Hepatocyte (in vitro differentiated cells): ENCODE measurements at regions not wholly inside any gene's neighbourhood (a gene's known extent, or its start where the extent isn't known, plus 50 kb on each side); places are given as distances from the start of the nearest gene placed in this dataset.

Experiments used
- DNase-seq: peaks from one replicate; pipeline ENCODE4 v3.0.0-alpha.2; 2016; ENCODE audit warnings: low spot score
- H2AFZ ChIP-seq: fragments of 200-600 bp; sonication (generic); 2 replicates; pipeline ENCODE4 v1.6.0; 2016; ENCODE audit warnings: antibody characterized with exemption, mild to moderate bottlenecking
- H3K27ac ChIP-seq: fragments of 200-600 bp; sonication (generic); 2 replicates; pipeline ENCODE4 v1.5.1; 2016; ENCODE audit warnings: mild to moderate bottlenecking
- H3K27me3 ChIP-seq: fragments of 200-600 bp; sonication (generic); 2 replicates; pipeline ENCODE4 v1.6.1; 2016
- H3K36me3 ChIP-seq: fragments of 200-600 bp; sonication (generic); replicated peaks from 2 replicates; pipeline ENCODE4 v1.5.1; 2016; ENCODE audit warnings: low read depth; ENCODE audit not compliant: insufficient read depth
- H3K4me1 ChIP-seq: fragments of 200-600 bp; sonication (generic); 2 replicates; pipeline ENCODE4 v1.5.1; 2016; ENCODE audit warnings: mild to moderate bottlenecking, moderate library complexity; ENCODE audit not compliant: insufficient read depth
- H3K4me2 ChIP-seq: fragments of 200-600 bp; sonication (generic); 2 replicates; pipeline ENCODE4 v1.6.0; 2016
- H3K4me3 ChIP-seq: fragments of 200-600 bp; sonication (generic); 2 replicates; pipeline ENCODE4 v1.5.1; 2016; ENCODE audit warnings: mild to moderate bottlenecking
- H3K79me2 ChIP-seq: fragments of 200-600 bp; sonication (generic); 2 replicates; pipeline ENCODE4 v1.6.0; 2017; ENCODE audit warnings: mild to moderate bottlenecking
- H3K9me2 ChIP-seq: fragments of 200-600 bp; sonication (generic); replicated peaks from 2 replicates; pipeline ENCODE4 v1.6.0; 2017; ENCODE audit warnings: mild to moderate bottlenecking; ENCODE audit not compliant: insufficient read depth
- H3K9me3 ChIP-seq: fragments of 200-600 bp; sonication (generic); 2 replicates; pipeline ENCODE4 v1.5.1; 2016; ENCODE audit warnings: low read depth, mild to moderate bottlenecking
- H4K20me1 ChIP-seq: fragments of 200-600 bp; sonication (generic); 2 replicates; pipeline ENCODE4 v1.6.0; 2016; ENCODE audit warnings: mild to moderate bottlenecking; ENCODE audit not compliant: insufficient read depth, poor library complexity, severe bottlenecking
- EZH2 ChIP-seq: fragments of 200-600 bp; sonication (generic); IDR thresholded peaks from 2 replicates; pipeline ENCODE4 v1.6.1; 2016; ENCODE audit warnings: antibody characterized with exemption, mild to moderate bottlenecking, borderline replicate concordance
- EZH2phosphoT487 ChIP-seq: fragments of 200-600 bp; sonication (generic); IDR thresholded peaks from one replicate; pipeline ENCODE4 v1.6.1; 2018; ENCODE audit warnings: antibody characterized with exemption, mild to moderate bottlenecking, low read depth, moderate library complexity; ENCODE audit not compliant: unreplicated experiment, severe bottlenecking
- WGBS: methylation state at CpG from one replicate; pipeline ENCODE4 v1.1.6; 2016; ENCODE audit warnings: low lambda C conversion rate; ENCODE audit errors: missing lambda C conversion rate; 5-methylcytosine and 5-hydroxymethylcytosine counted together
- TF ChIP-seq, protein P1 (sequence below): fragments of 200-600 bp; sonication (generic); IDR thresholded peaks from 2 replicates; pipeline ENCODE4 v1.5.1; 2016; ENCODE audit warnings: antibody characterized with exemption, mild to moderate bottlenecking; ENCODE audit not compliant: poor library complexity

DNA sequence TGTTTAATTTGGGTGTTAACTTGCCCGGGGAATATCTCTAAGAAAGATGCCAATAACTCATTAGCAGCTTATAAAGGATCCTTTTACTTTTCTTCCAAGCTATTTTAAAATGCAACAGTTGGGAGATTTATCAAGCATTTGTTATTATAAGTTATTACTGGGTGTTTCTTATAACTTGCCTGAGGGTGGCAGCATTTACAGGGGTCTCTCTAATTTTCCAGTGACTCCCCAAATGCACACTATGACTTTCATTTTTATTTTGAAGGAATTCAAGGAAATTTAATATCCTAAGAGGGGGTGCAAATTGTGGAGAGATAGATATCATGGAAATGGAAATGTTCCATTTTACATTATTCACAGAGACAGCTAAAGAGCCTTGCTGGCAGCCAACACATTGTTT lies 138.0 kb downstream of the PDGFRA start:
- no peak for DNase-seq
- Histone ChIP-seq H3K9me3 (no peaks in the 10 kb centered on the region), H2AFZ (no peak overlapping the region), H3K4me1 (peaks cover 6% of the 10 kb centered on the region), H3K4me2 (no peak overlapping the region), H3K79me2 (no peaks in the 10 kb centered on the region), H3K4me3 (no peak overlapping the region), H3K9me2 (no peaks in the 10 kb centered on the region), H4K20me1 (no peaks in the 10 kb centered on the region), H3K27me3 (no peaks in the 10 kb centered on the region), H3K36me3 (no peaks in the 10 kb centered on the region), H3K27ac (no peak overlapping the region)
- 41% methylated on average over 1 of the region's 1 CpG for WGBS
- TF ChIP-seq EZH2 (no peak), EZH2phosphoT487 (no peak)
- TF ChIP-seq, protein P1, sequence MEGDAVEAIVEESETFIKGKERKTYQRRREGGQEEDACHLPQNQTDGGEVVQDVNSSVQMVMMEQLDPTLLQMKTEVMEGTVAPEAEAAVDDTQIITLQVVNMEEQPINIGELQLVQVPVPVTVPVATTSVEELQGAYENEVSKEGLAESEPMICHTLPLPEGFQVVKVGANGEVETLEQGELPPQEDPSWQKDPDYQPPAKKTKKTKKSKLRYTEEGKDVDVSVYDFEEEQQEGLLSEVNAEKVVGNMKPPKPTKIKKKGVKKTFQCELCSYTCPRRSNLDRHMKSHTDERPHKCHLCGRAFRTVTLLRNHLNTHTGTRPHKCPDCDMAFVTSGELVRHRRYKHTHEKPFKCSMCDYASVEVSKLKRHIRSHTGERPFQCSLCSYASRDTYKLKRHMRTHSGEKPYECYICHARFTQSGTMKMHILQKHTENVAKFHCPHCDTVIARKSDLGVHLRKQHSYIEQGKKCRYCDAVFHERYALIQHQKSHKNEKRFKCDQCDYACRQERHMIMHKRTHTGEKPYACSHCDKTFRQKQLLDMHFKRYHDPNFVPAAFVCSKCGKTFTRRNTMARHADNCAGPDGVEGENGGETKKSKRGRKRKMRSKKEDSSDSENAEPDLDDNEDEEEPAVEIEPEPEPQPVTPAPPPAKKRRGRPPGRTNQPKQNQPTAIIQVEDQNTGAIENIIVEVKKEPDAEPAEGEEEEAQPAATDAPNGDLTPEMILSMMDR: no peak

DNA sequence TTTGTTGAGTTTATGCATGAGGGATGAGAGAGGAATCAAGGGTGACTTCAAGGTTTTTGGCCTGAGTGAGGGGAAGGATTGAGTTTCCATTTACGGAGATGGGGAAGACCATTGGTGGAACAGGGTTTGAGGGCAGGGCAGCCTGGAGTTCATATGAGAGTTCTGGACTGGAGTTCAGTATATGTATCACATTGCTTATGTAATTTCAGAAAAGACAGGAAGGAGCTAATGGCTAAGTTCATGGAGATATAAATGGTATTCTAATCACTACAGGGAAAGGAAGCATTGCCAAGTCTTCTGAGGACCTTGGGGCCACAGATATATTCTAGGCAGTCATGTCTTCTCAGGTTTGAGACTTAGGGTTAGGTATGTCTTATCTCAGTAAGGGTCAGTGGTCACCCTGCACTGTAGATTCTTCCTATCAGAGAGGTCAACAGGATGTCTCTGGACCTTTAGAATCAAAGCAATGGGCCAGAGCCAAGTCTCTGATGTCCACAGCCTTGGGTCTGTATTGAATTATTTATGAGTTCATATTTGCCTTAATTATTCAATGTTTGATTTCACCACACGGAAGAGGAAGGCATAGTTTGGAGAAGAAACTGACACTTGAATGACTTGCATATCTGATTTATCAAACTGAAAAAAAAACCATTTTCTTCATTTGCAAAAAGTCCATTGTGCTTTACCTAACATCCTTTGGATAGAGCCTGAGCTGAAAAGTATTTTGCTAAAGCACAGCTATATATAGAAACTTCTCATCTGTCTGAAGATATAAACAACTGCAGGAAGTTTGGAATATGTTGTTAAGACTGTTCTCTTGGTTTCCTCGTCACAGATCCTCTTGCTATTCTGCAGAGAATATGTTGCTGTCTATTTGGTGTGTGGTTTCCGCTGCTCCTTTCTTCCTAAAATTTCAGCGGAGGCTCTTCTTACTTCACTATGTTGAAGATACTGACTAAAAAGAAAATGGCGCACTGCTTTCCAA lies 139.5 kb downstream of the PDGFRA start:
- Histone ChIP-seq H3K27me3 (no peaks in the 10 kb centered on the region), H3K36me3 (no peaks in the 10 kb centered on the region), H3K79me2 (no peaks in the 10 kb centered on the region), H3K4me1 (peaks cover 6% of the 10 kb centered on the region), H2AFZ (no peak overlapping the region), H3K9me2 (no peaks in the 10 kb centered on the region), H3K4me2 (peak overlapping the region; percentile 41), H3K4me3 (no peak overlapping the region), H4K20me1 (no peaks in the 10 kb centered on the region), H3K27ac (peak overlapping the region; percentile 69), H3K9me3 (no peaks in the 10 kb centered on the region)
- no peak for DNase-seq
- whole genome bisulfite sequencing: 74% methylated on average over 6 of the region's 6 CpGs
- TF ChIP-seq, protein P1: no peak
- no peak for TF ChIP-seq EZH2
- no peak for TF ChIP-seq EZH2phosphoT487

DNA sequence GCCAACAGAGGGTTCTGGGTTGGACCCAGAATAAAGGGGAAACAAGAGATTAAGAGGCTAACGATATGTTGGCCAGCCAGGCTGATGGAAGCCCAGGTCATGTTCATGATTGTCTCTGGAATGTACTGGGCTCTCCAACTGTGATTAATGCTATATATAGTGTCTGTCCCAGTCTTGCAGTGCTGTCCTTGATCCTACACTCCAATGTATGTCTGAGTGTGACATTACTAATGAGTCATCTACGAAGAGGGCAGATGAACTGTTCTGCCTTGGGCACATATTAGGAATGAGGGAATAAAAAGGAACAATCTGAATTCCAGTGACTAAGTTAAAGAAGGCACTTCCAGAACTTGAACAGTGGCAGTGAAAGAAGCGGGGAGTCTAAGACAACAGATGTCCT lies 142.1 kb downstream of the PDGFRA start:
- H3K4me3 ChIP-seq: no peak overlapping the region
- H3K36me3 ChIP-seq: no peaks in the 10 kb centered on the region
- WGBS: 87% methylated on average over 3 of the region's 3 CpGs
- no peaks in the 10 kb centered on the region for H4K20me1 ChIP-seq
- peaks cover 6% of the 10 kb centered on the region for H3K4me1 ChIP-seq
- no peaks in the 10 kb centered on the region for H3K9me2 ChIP-seq
- H3K4me2 ChIP-seq: no peak overlapping the region
- DNase-seq: no peak
- H3K27ac ChIP-seq: no peak overlapping the region
- no peaks in the 10 kb centered on the region for H3K79me2 ChIP-seq
- no peak for TF ChIP-seq EZH2phosphoT487
- TF ChIP-seq, protein P1: no peak
- no peak for TF ChIP-seq EZH2
- no peaks in the 10 kb centered on the region for H3K9me3 ChIP-seq
- no peak overlapping the region for H2AFZ ChIP-seq
- H3K27me3 ChIP-seq: no peaks in the 10 kb centered on the region
